Panc1 (cell line): ENCODE measurements at regions not wholly inside any gene's neighbourhood (a gene's known extent, or its start where the extent isn't known, plus 50 kb on each side); places are given as distances from the start of the nearest gene placed in this dataset.

Source experiments
- ATAC-seq: fragments of 200-7000 bp; cut with Tn5 transposase; 2 replicates; pipeline ENCODE4 v1.9.1; 2020; ENCODE audit warnings: mild to moderate bottlenecking, moderate library complexity
- BruUV-seq: library from RNA; stranded (reverse); fragments of 400-500 nt; replicated peaks from 2 replicates; lab custom pipeline; 2021; lab: Mats Ljungman, UMichigan
- CTCF ChIA-PET: fragments of 300-600 bp; sonication (Branson Sonifier 250); formaldehyde crosslinking; loops from one replicate; lab custom pipeline; 2022; ENCODE audit warnings: antibody characterized with exemption; lab: Charles Lee
- POLR2A ChIA-PET: fragments of 300-600 bp; sonication (Branson Sonifier 250); formaldehyde crosslinking; loops from one replicate; lab custom pipeline; 2022; ENCODE audit warnings: antibody characterized with exemption; lab: Charles Lee
- DNase-seq: peaks from one replicate; pipeline ENCODE4 v3.0.0-alpha.2; 2010; ENCODE audit warnings: low read depth, low spot score
- H3K27ac ChIP-seq: 2 replicates; pipeline ENCODE4 v1.5.1; 2011; ENCODE audit warnings: mild to moderate bottlenecking, low read length, inconsistent platforms
- H3K27me3 ChIP-seq: fragments of 200-500 bp; sonication (Bioruptor generic); 2 replicates; pipeline ENCODE4 v1.6.0; 2014; ENCODE audit warnings: low read length, inconsistent platforms; ENCODE audit not compliant: control insufficient read depth, insufficient read depth
- H3K36me3 ChIP-seq: fragments of 200-500 bp; sonication (Bioruptor generic); 2 replicates; pipeline ENCODE4 v1.5.1; 2014; ENCODE audit warnings: inconsistent platforms, mild to moderate bottlenecking, low read length, moderate library complexity; ENCODE audit not compliant: control insufficient read depth, insufficient read depth
- H3K4me1 ChIP-seq: 2 replicates; pipeline ENCODE4 v1.5.1; 2011; ENCODE audit warnings: inconsistent platforms, mild to moderate bottlenecking, low read length, moderate library complexity; ENCODE audit not compliant: control insufficient read depth, insufficient read depth
- H3K4me3 ChIP-seq, 2 experiments: 2 replicates each; pipeline ENCODE4 v1.5.1; 2011 to 2012; ENCODE audit warnings: low read depth in 2 of 2, low read length in 2 of 2, mild to moderate bottlenecking in 2 of 2, inconsistent platforms in 1 of 2, moderate library complexity in 1 of 2
- H3K9me3 ChIP-seq: fragments of 200-500 bp; sonication (Bioruptor generic); 2 replicates; pipeline ENCODE4 v1.5.1; 2014; ENCODE audit warnings: low read depth, mild to moderate bottlenecking, inconsistent platforms, low read length, moderate library complexity; ENCODE audit not compliant: control insufficient read depth, insufficient read depth
- POLR2AphosphoS5 ChIP-seq: IDR thresholded peaks from 2 replicates; pipeline ENCODE4 v1.6.1; 2012; ENCODE audit warnings: mild to moderate bottlenecking, low read depth, low read length, moderate library complexity
- SIN3A ChIP-seq: IDR thresholded peaks from 2 replicates; pipeline ENCODE4 v1.6.1; 2012; ENCODE audit warnings: low read depth, mild to moderate bottlenecking, low read length, moderate library complexity, borderline replicate concordance; ENCODE audit not compliant: insufficient read depth
- TCF7L2 ChIP-seq: IDR thresholded peaks from 2 replicates; pipeline ENCODE4 v1.6.1; 2011; ENCODE audit warnings: mild to moderate bottlenecking, low read depth, low read length, inconsistent platforms
- in situ Hi-C: cut with HindIII; loops from 2 replicates; pipeline ENCODE4 v1.10.0; 2016; ENCODE audit warnings: low sequenced_read_pairs, low pct_unique_long_range_greater_than_20kb
- intact Hi-C: fragments of 100-400 bp; cut with micrococcal nuclease; formaldehyde crosslinking; loops from one replicate; pipeline ENCODE4 v1.10.0; 2022; ENCODE audit not compliant: unreplicated experiment
- TF ChIP-seq, protein P1 (sequence below), 2 experiments: IDR thresholded peaks; 2 replicates each; pipeline ENCODE4 v1.6.1; 2011 to 2012; ENCODE audit warnings: low read depth in 2 of 2, control low read depth in 1 of 2, low read length in 1 of 2, mild to moderate bottlenecking in 1 of 2, moderate library complexity in 1 of 2; ENCODE audit not compliant: insufficient read depth in 1 of 2
- TF ChIP-seq, protein P2 (sequence below): fragments of 450-650 bp; IDR thresholded peaks from 2 replicates; pipeline ENCODE4 v1.5.1; 2017; ENCODE audit warnings: mild to moderate bottlenecking

DNA sequence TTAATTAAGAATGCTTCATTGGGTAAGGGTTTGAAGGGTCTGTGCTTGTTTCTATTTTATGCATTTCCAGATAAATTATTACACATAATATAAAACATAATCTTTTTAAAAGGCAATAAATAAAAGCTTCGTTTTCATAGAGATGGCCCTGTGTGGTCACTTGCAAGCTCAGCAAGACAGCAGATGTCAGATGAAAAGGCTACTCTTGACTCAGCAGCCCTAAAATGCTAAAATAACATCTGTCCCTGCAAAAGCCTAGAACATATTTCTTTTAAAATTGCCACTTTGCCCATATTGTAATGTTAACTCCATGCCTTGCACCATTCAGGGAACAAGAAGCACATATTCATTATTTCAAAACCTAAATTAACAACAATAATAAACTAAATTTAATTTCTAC, 349.4 kb downstream of the CNTN3 start:
- CTCF ChIA-PET = no interaction called here
- in situ Hi-C loops (no loop called here), intact Hi-C loops (no loop called here)
- no peaks in the 10 kb centered on the region for H3K9me3 ChIP-seq
- no peaks in the 10 kb centered on the region for H3K4me1 ChIP-seq
- H3K36me3 ChIP-seq = no peaks in the 10 kb centered on the region
- no TSS peak for BruUV-seq
- POLR2A ChIA-PET = no interaction called here
- ATAC-seq (no peak), DNase-seq (no peak)
- no peak overlapping the region for H3K4me3 ChIP-seq
- TF ChIP-seq POLR2AphosphoS5 (no peak), TCF7L2 (no peak), SIN3A (no peak)
- TF ChIP-seq, protein P1, sequence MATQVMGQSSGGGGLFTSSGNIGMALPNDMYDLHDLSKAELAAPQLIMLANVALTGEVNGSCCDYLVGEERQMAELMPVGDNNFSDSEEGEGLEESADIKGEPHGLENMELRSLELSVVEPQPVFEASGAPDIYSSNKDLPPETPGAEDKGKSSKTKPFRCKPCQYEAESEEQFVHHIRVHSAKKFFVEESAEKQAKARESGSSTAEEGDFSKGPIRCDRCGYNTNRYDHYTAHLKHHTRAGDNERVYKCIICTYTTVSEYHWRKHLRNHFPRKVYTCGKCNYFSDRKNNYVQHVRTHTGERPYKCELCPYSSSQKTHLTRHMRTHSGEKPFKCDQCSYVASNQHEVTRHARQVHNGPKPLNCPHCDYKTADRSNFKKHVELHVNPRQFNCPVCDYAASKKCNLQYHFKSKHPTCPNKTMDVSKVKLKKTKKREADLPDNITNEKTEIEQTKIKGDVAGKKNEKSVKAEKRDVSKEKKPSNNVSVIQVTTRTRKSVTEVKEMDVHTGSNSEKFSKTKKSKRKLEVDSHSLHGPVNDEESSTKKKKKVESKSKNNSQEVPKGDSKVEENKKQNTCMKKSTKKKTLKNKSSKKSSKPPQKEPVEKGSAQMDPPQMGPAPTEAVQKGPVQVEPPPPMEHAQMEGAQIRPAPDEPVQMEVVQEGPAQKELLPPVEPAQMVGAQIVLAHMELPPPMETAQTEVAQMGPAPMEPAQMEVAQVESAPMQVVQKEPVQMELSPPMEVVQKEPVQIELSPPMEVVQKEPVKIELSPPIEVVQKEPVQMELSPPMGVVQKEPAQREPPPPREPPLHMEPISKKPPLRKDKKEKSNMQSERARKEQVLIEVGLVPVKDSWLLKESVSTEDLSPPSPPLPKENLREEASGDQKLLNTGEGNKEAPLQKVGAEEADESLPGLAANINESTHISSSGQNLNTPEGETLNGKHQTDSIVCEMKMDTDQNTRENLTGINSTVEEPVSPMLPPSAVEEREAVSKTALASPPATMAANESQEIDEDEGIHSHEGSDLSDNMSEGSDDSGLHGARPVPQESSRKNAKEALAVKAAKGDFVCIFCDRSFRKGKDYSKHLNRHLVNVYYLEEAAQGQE (IDR thresholded peaks at IDR 0.05; ENCODE audit: insufficient read depth in 1 of 2, low read depth in 2 of 2, low read length in 1 of 2) = no peak
- TF ChIP-seq, protein P2, sequence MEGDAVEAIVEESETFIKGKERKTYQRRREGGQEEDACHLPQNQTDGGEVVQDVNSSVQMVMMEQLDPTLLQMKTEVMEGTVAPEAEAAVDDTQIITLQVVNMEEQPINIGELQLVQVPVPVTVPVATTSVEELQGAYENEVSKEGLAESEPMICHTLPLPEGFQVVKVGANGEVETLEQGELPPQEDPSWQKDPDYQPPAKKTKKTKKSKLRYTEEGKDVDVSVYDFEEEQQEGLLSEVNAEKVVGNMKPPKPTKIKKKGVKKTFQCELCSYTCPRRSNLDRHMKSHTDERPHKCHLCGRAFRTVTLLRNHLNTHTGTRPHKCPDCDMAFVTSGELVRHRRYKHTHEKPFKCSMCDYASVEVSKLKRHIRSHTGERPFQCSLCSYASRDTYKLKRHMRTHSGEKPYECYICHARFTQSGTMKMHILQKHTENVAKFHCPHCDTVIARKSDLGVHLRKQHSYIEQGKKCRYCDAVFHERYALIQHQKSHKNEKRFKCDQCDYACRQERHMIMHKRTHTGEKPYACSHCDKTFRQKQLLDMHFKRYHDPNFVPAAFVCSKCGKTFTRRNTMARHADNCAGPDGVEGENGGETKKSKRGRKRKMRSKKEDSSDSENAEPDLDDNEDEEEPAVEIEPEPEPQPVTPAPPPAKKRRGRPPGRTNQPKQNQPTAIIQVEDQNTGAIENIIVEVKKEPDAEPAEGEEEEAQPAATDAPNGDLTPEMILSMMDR = no peak
- no peak overlapping the region for H3K27ac ChIP-seq
- H3K27me3 ChIP-seq = no peaks in the 10 kb centered on the region

DNA sequence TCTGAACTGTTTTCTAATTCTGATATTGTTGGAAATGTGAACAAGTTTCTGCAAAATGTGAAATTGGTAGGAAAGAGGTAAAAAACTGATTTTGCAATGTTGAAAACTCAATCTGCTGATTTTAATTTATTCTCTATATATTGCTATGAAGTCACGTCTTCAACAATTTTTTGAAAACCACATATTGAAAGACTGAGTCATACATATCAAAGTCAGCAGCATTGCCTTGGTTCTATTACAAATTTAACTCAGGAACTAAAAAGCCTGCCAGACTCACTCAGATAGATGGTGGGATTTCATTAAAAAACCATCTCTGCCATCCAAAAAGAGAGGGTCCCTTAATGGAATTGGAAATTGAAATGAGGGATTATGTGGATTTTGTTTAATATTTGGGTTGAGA, 351.4 kb downstream of the CNTN3 start:
- no peaks in the 10 kb centered on the region for H3K9me3 ChIP-seq
- no peaks in the 10 kb centered on the region for H3K27me3 ChIP-seq
- DNase-seq (no peak), ATAC-seq (no peak)
- in situ Hi-C loops (no loop called here), intact Hi-C loops (no loop called here)
- no peak overlapping the region for H3K27ac ChIP-seq
- ChIA-PET CTCF (no interaction called here), POLR2A (no interaction called here)
- H3K4me3 ChIP-seq = no peak overlapping the region
- no TSS peak for BruUV-seq
- no peaks in the 10 kb centered on the region for H3K36me3 ChIP-seq
- TF ChIP-seq, protein P1 (IDR thresholded peaks at IDR 0.05; ENCODE audit: insufficient read depth in 1 of 2, low read depth in 2 of 2, low read length in 1 of 2) = no peak
- no peak for TF ChIP-seq POLR2AphosphoS5
- TF ChIP-seq, protein P2 = no peak
- no peak for TF ChIP-seq TCF7L2
- no peak for TF ChIP-seq SIN3A
- H3K4me1 ChIP-seq = no peaks in the 10 kb centered on the region
